ENCODE measurements at regions not wholly inside any gene's neighbourhood (a gene's known extent, or its start where the extent isn't known, plus 50 kb on each side); places are given as distances from the start of the nearest gene placed in this dataset.

DNA sequence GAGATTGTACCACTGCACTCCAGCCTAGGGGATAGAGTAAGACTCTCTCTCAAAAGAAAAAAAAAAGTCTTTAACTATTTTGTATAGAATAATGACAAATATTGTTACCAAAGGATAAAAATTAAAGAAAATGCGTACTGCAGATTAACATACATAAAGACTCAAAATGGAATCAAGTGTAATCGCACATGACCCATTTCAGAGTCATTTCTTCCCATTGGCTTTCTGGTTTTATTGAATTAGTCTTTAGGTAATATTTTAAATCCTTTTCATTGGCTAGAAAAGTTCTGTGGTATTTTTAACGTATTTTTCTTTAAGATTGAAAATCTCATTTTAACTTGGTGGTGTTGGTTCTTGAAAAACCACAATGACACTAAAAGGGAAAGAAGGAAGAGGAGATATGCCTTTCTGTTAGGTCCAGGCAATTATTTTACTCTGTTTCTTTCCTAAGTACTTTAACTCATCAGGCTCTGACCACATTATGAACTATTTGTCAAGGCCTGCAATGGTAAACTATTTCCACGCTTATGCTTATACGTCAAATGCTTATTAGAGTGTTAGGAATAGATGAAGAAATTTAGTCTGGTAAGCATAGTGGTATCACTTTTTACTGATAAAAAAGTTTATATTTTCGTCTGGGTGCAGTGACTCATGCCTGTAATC, 52.3 kb downstream of the PLEKHG1 start:
- DNase-seq (ENCODE audit: low spot score), result no peak

DNA sequence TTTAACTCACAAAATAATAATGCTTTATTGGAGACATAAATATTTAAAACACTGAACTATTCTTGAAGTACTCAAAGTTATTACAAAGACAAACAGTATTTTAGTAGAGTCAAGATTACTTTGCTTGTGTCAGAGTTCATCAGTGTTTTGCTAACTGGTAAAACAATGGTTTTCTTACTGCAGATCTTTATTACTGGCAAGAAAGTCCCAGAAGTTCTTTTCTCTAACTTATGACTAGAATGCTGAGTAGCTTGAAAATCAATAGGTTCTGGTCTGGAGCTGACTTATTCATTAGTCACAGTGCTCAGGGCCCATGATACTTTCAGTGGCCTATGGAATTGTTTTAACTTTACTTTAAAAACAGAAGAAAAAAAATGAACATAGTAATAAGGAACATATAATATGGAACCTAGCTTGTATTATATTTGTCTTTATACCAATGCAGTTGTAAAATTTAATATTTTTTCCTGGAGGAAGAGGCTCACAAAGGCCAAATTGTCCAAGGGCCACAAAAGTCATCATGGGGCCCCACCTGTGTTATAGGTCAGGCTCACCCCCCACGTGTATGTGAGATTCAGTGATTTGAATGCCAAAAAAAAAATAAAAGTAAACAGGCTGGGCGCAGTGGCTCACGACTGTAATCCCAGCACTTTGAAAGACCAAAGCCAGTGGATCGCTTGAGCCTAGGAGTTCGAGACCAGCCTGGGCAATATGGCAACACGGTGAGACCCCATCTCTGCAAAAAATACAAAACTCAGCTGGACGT, 53.3 kb downstream of the PLEKHG1 start:
- no peak for DNase-seq (ENCODE audit: low spot score)

DNA sequence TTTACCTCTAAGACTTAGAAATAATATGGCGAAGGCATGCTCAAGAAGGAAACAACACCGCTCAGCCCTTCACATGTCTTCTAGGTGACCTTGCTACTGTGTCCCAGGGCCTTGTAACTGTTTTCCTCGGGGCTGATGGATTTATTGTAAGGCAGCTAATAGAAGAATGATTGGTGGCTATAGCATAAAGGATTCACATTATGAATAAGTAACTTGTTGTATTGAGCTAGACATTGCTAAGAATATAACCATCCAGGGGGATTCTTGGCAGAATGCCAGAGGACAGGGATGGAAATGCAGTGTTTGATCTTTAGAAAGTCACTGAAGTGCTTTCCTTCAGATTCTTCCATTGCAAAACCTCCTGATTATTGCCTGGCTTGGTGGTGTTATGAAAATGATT, 54.9 kb downstream of the PLEKHG1 start:
- no peak for DNase-seq (ENCODE audit: low spot score)

DNA sequence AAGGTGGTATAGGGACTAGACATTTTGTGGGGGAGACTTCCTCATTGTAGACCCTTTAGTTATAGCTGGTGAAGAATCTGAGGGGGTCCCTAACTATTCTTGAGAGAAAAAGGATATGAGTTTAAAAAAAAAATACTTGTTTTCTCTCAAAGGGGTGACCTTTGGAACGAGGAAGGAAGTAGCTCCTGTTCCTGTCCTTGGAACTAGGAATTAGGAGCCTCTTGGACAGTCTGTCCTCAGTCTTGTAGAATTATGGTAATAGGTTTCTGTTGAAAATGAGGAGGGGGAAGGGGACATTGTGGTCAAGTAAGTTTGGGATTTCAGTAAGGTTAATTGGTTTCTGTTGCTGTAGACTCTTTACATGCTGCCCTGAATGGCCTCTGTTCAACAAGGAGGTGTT, 56.5 kb downstream of the PLEKHG1 start:
- DNase-seq (ENCODE audit: low spot score), result no peak

DNA sequence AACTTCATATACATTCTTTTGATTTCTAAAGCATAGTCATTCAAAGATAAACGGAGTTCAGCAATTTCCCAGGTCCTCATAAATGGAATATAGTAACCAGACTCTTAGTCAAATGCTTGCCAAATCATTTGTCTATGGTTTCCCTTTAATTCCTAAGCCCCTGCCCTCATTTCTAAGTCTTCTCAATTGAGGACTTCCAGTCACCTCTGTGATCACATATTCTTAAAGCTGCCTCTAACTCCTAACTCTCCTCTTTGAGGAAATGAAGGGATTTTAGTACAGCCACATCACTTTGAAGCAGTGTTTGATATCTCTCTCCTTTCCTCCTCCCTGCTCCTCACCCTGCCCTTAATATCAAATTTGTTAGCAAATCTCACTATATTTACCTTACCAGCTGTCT, 58.7 kb downstream of the PLEKHG1 start:
- DNase-seq (ENCODE audit: low spot score), result no peak

DNA sequence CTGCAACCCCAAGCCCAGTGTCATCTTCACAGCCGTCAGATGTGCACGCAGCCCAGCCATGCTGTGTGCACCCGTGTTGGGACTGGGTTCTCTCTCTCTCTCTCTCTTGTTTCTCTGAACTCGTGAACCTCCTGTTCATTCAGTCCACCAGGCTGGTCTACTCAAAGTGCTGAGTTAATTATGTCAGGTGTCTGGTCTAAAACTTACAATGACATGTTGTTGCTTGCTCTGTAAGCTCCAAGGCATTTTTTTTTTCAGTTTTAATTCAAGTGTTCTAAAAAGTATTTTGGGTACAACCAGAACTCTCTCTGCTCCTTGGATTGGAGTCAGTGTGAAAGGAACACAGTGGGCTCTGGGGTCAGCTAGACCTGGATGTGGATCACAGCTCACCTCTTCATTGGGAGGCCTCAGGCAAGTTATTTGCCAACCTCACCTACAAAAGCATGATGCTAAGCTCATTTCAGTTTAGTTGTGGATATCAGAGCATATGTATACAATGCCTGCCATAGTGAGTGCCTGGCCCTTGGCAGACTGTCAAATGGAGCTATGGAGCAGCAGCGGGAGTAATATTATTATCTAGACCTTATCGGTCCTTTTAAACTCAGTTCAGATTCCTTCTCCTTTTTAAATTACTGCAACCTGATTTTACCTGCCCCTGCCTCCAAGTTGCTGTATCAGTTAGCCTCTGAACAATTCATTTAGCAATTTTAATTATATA, 59.5 kb downstream of the PLEKHG1 start:
- DNase-seq (ENCODE audit: low spot score), result no peak

DNA sequence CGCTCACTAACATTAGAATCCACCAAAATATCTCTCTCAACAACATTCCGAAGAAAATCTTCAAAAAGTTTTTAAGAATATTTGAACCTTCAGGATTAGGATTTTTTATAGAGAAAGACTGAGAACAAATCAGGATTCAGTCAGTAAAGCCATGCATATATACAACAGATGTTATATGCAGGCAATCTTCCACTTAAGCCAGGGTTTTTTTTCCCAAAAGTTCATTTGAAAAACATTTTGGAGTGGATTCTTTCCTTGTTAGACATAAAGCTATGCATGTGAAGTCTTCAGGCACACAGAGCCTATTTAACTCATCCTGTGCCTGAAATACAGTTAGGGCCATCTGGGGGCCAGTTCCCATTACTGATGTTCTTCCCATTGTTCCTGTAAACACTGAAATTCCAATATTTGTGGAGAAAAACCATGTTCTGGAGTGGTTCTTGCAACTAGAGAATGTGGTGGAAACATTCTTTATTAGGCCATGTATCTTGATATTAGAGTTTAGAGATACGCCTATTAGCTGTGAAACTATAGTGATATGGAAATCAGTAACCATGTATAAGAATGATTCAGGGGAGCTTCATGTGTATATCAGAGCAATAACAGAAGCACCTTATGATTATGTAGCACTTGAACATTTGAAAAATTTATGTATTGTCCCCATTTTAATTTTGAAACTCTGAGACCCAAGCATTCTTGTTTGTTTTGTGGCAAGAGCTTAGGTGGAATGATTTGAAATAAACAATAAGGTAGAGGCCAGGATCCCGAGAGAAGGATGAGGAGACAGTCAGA, 61.7 kb downstream of the PLEKHG1 start:
- DNase-seq (ENCODE audit: low spot score), result no peak

DNA sequence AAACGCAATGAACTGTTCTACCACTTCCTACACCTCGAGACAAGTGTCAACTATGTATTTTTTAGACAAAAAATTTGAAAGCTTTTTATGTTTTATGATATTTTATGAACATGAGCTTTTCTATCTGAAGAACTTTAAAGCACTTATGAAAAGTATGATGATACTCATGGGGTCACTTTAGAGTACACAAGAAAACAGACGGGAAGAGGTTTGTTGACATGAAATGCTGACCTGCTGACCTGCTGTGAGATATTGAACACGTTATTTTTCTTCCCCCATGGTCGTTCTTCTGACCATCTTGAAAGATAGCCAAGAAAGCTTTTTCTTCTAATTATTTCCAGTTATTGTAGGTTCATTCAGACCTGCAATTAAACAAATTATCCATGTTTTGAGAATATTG, 63.1 kb downstream of the PLEKHG1 start:
- no peak for DNase-seq (ENCODE audit: low spot score)

DNA sequence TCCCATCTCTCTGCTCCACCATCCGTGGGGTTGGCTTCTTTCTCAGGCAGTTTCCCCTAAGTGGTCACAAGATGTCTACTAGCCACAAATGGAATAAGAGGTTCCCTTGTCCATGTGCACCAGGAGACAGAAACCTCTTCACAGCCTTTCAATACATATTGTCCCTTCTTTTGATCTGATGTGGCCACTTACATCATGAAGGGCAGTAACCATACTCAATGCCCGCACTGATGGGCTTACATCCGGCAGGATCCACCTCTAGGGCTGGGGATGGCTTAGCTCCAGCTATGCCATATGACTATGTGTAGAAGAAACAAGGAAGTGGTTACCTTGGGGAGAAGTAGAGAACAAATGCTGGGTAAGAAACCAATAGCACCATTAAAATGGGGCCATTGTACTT, 64.4 kb downstream of the PLEKHG1 start:
- no peak for DNase-seq (ENCODE audit: low spot score)

DNA sequence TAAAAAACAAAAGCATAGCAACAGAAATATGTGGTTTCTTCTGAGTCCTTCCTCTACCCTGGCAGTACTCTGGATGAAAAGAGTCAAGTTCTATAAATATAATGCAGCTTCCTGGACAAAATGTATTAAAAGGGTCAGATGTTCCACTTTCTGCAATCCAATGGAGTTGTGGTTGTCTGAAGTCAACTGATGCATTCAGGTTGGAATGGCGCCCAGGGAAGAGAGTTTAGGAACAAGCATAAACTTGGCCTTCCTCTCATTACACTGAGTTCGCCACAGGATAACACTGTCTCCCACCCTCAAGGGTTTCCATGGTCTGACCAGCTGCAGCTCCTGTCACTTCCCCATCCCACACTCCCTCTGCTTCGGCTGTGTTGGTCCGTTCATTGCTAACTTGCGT, 66.4 kb downstream of the PLEKHG1 start:
- peak; percentile 41 for DNase-seq (ENCODE audit: low spot score)

DNA sequence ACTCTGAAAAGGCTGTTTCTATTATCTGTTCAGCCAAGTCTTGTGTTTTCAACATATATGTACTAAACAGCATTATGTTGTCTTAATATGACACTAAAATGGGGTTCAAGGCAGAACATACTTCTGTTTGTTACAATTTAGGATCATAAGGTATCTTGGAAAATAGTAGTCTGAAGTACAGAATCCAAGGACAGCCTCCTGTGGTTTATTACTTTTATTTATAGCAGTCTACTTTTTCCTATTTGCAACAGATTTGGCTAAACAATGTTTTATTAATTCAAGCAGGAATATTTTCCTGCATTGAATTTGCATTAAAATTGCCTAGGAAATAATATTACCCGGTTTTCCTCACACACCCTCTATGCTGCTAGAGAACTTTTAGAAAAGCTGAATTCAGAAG, 67.7 kb downstream of the PLEKHG1 start:
- DNase-seq (ENCODE audit: low spot score), result no peak

DNA sequence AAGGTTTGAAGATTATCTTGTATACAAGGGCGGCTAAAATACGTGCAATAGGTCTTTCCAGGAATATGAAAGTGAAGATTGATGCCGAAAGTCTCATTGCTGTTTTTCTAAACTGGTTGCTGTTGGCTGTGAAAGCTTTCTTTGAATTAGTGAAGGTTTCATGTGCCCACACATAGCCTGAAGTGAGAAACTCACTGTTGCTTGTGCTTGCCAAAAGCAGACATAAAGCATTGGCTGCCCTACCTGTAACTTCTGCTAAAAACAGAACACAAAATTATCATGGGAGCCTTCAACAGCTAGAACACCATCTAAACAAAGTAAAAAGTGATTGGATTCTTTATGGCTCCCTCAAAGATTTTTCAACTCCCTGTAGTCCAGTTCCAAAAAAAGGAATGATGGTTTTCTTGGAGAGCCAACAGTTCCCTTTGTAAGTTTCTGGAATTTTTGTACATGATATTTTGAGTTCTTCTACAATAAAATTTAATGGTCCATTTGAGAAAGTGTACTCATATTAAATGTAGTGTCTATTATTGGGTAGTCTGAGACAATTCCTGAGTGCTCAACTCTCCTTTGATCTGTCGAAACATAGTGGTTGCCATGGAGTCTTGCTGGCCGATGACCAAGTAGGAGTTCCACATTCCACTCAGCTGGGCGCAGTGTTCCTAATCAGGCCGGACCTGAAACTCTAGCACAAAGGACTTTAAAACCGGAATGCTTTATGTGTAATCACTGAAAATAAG, 68.5 kb downstream of the PLEKHG1 start:
- DNase-seq (ENCODE audit: low spot score), result peak; percentile 85

DNA sequence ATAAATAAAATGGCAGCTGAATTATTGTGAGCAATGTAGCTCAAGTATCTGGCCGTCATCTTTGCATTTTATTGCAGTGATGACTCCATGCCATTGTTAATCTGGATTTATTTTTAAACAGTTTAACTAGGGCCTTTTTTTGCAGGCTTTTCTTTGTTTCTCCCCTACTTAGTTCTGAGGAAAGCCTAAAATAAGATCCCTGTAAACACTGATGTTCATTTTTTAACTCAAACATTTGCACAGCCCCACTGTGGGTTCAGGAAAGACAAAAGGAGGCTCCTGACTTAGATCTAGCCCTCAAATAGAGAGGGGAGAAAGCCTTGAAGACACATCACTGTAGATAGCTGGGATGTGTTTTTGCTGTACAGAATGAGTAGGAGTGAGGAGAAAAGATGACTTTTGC, 69.2 kb downstream of the PLEKHG1 start:
- no peak for DNase-seq (ENCODE audit: low spot score)

DNA sequence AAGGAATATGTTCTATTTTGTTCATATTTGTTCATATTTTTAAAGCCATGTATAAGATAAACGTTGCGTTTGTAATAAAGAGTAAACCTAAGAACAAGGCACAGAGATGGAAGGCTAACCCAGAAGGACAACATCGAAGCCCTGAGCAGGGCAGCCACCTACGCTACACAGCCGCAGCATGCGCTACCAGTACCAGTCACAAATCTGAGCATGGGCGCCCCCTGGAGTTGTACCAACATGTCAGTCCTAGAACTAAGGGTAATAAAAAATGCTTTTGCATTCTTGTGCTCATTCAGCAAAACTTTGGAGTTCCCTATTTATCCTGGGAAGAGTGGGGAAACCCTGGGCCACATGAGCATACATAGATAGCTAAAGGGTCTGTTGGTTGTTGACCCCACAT, 70.6 kb downstream of the PLEKHG1 start:
- DNase-seq (ENCODE audit: low spot score), result no peak

DNA sequence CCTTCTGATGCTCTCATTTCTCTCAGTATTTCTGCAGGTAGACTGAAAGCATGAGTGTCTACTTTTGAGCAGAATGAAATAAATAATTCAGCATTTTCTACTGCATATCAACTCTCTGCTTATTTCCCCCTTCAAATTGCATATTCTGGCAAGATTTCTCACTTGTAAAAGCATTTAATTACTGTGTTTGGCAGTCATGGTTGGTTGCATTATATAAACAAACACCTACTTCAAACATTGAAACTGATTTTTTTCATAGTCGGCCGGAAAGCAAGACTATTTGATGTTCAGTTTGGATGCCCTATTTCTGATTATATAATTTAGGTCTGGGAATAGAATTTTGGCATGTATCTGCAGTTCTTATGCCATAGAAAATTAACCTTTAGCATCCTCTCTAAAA, 73.1 kb downstream of the PLEKHG1 start:
- no peak for DNase-seq (ENCODE audit: low spot score)

DNA sequence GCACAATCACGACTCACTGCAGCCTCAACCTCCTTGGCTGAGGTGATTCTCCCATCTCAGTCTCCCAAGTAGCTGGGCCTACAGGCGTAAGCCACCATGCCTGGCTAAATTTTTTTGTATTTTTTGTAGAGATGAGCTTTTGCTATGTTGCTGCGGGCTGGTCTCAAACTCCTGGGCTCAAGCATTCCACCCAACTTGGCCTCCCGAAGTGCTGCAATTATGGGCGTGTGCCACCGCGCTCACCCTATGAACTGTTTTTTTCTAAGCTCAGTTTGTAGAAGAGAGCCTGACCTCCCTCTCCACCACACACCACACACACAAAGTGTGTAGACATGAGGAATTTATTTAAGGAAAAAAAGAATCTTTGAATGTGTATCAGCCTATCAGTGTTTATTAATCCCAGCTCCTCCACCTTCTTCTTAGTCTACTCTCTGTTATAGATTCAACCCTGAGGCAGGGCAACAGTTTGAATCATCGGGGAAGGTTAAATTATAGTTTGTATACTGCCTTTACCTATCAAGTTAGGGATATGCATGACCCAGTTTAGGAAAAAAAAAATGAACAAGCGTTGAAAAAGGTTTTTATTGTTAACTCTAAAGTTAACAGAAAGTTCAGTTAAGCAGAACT, 74.1 kb downstream of the PLEKHG1 start:
- DNase-seq (ENCODE audit: low spot score), result no peak

DNA sequence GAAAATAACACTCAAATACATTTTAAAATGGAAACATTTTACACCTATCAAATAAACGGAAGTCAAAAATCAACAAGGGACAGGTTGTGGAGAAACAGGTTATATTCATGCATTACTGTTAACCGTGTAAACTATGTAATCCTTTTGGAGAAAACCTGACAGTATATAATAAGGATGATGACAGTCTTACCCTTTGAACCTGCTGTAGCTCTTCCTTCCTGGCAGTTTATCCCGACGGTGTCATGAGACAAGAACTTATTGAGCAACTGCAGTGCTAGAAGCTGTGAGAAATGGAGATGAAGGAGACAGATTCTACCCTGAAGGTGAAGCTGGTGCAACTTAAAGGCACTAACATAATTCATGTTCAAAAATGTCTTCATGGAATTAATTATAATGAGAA, 76.7 kb downstream of the PLEKHG1 start:
- DNase-seq (ENCODE audit: low spot score), result no peak

DNA sequence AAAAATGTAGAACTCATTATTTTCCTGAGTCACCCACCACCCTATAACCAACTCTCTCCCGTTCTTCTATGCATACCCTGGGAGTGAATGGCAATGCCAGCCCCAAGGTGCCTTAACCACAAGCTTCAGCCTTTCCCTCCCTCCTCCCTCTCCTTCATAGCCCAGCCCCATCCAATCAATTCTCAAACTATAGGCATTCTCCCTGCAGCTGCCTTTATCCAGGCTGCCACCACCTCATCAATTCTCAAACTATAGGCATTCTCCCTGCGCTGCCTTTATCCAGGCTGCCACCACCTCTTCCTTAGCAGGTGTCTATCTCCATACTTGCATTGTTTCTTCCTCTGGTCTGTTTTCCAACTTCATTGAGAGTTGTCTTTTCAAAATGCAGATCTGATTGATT, 77.1 kb downstream of the PLEKHG1 start:
- DNase-seq (ENCODE audit: low spot score), result no peak

DNA sequence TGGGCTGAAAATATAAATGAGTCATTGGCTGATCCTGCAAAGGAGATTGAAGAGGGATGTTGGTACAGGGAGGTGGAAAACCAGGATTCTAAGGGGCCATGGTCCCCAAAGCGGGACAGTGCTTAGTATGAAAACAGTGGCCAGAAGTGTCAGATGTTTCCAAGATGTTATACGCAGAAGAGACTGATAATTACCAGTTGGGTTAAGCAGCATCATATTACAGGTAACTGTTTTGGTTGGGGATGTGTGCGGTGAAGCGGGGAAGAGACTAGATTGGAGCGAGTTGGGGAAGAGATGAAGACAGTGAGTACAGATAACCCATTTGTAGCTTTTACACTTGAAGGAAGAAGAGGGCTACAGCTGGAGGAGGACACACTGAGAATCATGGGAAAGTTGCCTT, 80.8 kb downstream of the PLEKHG1 start:
- DNase-seq (ENCODE audit: low spot score), result no peak

DNA sequence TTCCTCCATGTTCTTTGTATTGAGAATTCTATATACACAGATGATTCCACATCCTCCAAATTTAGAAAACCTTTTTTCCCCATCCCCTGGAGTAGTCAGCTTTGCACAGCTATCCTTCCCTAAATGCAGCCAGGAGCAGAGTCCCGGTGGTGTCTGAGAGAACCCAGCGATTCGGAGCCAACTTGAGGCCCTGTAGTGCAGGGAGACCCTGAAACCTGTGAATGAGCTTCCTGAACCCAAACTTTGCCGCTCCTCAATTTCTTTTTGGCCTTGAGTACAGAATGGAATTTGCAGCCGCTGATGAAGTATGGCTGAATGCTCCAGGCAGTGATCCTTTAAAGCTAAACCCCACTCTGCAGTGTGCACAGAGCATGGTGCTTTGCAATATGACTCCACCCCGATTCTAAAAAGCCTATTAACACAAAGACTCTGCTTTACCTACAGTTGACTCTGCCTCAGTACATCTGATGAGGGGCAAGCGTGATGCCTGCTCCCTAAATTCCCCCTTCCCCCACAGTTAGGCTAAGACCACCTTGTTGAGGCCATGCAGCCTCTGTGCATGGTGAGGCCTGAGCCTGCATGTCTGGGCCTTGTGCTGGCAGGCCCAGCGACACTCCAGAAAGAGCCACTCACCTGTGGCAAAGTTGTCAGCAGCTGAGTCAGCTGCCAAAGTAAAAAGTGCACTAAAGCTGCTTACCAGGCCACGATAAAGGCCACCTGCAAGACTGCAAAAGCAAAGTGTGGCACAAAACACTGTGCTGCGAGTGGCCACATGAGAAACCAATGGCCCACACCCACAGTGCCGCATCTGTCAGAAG, 82.1 kb downstream of the PLEKHG1 start:
- no peak for DNase-seq (ENCODE audit: low spot score)

All from Ammon's horn (tissue), 1 donor.